Gastrocnemius medialis (tissue), 4 donors: ENCODE measurements at regions not wholly inside any gene's neighbourhood (a gene's known extent, or its start where the extent isn't known, plus 50 kb on each side); places are given as distances from the start of the nearest gene placed in this dataset.
"Not testable (repeated sequence)": the region's sequence is repeated elsewhere in the genome, so short reads cannot be mapped to it uniquely, and the experiment has no call there.

Experiments used
- POLR2A ChIP-seq, 2 donors: fragments of 450-650 bp; IDR thresholded peaks; one replicate each; pipeline ENCODE4 v1.6.1; 2017; ENCODE audit warnings: antibody characterized with exemption in 2 of 2, mild to moderate bottlenecking in 2 of 2, moderate library complexity in 2 of 2
- TF ChIP-seq, protein P1 (sequence below), 5 experiments: fragments of 450-650 bp in 3 of 5; fragments of 200-600 bp in 2 of 5; sonication (generic) in 2 of 5; IDR thresholded peaks in 4 of 5; conservative IDR thresholded peaks in 1 of 5; 1 replicate in 4 of 5; 2 replicates in 1 of 5; pipeline ENCODE4 v1.5.1; 2016 to 2019; ENCODE audit warnings: antibody characterized with exemption in 5 of 5, mild to moderate bottlenecking in 3 of 5, moderate library complexity in 3 of 5

DNA sequence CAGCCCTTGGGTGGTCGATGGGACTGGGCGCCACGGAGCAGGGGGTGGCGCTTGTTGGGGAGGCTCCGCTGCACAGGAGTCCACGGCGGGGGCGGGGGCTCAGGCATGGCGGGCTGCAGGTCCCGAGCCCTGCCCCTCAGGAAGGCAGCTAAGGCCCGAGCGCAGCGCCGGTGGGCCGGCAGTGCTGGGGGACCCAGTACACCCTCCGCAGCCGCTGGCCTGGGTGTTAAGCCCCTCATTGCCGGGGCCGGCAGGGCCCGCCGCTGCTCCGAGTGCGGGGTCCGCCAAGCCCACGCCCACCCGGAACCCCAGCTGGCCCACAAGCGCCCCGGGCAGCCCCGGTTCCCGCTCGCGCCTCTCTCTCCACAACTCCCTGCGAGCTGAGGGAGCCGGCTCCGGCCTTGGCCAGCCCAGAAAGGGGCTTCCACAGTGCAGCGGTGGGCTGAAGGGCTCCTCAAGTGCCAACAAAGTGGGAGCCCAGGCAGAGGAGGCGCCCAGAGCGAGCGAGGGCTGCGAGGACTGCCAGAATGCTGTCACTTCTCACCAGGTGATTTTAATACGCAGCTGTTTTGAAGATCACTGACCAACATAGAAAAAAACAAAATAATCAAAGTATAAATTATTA, 66.1 kb upstream of the NDST4 start:
- TF ChIP-seq, protein P1, sequence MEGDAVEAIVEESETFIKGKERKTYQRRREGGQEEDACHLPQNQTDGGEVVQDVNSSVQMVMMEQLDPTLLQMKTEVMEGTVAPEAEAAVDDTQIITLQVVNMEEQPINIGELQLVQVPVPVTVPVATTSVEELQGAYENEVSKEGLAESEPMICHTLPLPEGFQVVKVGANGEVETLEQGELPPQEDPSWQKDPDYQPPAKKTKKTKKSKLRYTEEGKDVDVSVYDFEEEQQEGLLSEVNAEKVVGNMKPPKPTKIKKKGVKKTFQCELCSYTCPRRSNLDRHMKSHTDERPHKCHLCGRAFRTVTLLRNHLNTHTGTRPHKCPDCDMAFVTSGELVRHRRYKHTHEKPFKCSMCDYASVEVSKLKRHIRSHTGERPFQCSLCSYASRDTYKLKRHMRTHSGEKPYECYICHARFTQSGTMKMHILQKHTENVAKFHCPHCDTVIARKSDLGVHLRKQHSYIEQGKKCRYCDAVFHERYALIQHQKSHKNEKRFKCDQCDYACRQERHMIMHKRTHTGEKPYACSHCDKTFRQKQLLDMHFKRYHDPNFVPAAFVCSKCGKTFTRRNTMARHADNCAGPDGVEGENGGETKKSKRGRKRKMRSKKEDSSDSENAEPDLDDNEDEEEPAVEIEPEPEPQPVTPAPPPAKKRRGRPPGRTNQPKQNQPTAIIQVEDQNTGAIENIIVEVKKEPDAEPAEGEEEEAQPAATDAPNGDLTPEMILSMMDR (IDR thresholded peaks at IDR 0.05 in 4 of 5, conservative IDR thresholded peaks at IDR 0.05 in 1 of 5): not testable (repeated sequence)
- not testable (repeated sequence) for TF ChIP-seq POLR2A (IDR thresholded peaks at IDR 0.05)
